Lower lobe of right lung (tissue), 2 donors: ENCODE measurements at regions not wholly inside any gene's neighbourhood (a gene's known extent, or its start where the extent isn't known, plus 50 kb on each side); places are given as distances from the start of the nearest gene placed in this dataset.

ENCODE experiments used
- ATAC-seq, 2 donors: fragments of 200-7000 bp; cut with Tn5 transposase; one replicate each; pipeline ENCODE4 v1.9.1; 2020 to 2022; ENCODE audit warnings: mild to moderate bottlenecking in 2 of 2, moderate library complexity in 2 of 2
- DNase-seq: peaks from one replicate; pipeline ENCODE4 v3.0.0-alpha.2; 2020
- H3K27ac ChIP-seq: fragments of 200-600 bp; one replicate; pipeline ENCODE4 v1.8.0; 2022
- H3K27me3 ChIP-seq: fragments of 200-600 bp; one replicate; pipeline ENCODE4 v1.8.0; 2022; ENCODE audit warnings: low read depth
- H3K36me3 ChIP-seq: fragments of 200-600 bp; one replicate; pipeline ENCODE4 v1.8.0; 2022; ENCODE audit warnings: mild to moderate bottlenecking
- H3K4me1 ChIP-seq: fragments of 200-600 bp; one replicate; pipeline ENCODE4 v1.8.0; 2022
- H3K4me3 ChIP-seq: fragments of 200-600 bp; one replicate; pipeline ENCODE4 v1.8.0; 2022; ENCODE audit warnings: mild to moderate bottlenecking
- H3K9me3 ChIP-seq: fragments of 200-600 bp; one replicate; pipeline ENCODE4 v1.8.0; 2022
- intact Hi-C: fragments of 100-400 bp; cut with DNase I; formaldehyde crosslinking; loops from one replicate; pipeline ENCODE4 v1.11.0; 2022
- TF ChIP-seq, protein P1 (sequence below): fragments of 200-600 bp; IDR thresholded peaks from one replicate; pipeline ENCODE4 v1.8.0; 2022; ENCODE audit warnings: antibody characterized with exemption, mild to moderate bottlenecking
- donor health status: DM: no; HTN: yes; CAD: no; lungs with severe emphysema.

DNA sequence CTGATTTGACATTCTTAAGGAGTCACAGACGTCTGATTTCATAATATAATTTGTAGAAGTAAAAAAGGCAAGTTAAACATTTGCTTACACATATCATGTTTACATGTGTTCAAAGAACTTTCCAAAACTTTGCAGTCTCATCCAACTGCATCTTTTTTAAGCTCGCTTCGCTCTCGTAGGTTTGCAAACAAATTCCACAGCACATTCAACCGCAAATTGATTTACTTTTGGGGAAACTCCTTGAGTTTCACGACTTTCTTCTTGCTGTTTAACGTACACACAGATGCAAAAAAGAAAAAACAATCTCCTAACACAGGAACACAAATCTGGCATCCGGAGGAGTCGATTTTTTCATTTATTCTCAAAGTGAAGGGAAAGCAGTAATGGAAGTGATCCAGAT is 1149.5 kb downstream of the VRK1 start:
- no peaks in the 10 kb centered on the region for H3K27me3 ChIP-seq
- ATAC-seq (no peak), DNase-seq (no peak)
- TF ChIP-seq, protein P1, sequence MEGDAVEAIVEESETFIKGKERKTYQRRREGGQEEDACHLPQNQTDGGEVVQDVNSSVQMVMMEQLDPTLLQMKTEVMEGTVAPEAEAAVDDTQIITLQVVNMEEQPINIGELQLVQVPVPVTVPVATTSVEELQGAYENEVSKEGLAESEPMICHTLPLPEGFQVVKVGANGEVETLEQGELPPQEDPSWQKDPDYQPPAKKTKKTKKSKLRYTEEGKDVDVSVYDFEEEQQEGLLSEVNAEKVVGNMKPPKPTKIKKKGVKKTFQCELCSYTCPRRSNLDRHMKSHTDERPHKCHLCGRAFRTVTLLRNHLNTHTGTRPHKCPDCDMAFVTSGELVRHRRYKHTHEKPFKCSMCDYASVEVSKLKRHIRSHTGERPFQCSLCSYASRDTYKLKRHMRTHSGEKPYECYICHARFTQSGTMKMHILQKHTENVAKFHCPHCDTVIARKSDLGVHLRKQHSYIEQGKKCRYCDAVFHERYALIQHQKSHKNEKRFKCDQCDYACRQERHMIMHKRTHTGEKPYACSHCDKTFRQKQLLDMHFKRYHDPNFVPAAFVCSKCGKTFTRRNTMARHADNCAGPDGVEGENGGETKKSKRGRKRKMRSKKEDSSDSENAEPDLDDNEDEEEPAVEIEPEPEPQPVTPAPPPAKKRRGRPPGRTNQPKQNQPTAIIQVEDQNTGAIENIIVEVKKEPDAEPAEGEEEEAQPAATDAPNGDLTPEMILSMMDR: no peak
- H3K4me3 ChIP-seq: no peak overlapping the region
- no peaks in the 10 kb centered on the region for H3K36me3 ChIP-seq
- H3K4me1 ChIP-seq: no peaks in the 10 kb centered on the region
- no peaks in the 10 kb centered on the region for H3K9me3 ChIP-seq
- H3K27ac ChIP-seq: no peak overlapping the region
- intact Hi-C loops: no loop called here

DNA sequence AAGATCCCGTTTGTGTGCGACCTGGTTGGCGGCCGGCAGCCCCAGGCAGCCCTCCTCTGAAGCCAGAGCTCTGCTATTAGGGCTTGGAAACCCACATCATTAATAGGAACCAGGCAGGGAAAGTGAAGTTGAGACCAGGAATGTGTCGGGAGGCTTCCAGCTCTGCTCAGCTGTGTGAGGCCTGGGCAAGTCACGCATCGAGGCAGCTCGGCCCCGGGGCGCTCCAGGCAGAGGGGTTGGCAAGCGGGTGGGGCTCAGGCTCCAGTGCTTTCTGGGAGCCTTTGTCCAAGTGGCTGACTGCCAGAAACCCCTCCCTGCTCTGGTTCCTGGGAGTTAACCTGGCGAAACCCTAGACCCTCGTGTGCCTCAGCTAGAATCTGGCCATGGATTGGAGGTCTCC is 1151.7 kb downstream of the VRK1 start:
- Histone ChIP-seq H3K36me3 (no peaks in the 10 kb centered on the region), H3K27me3 (no peaks in the 10 kb centered on the region), H3K9me3 (no peaks in the 10 kb centered on the region), H3K27ac (no peak overlapping the region), H3K4me3 (no peak overlapping the region), H3K4me1 (no peaks in the 10 kb centered on the region)
- DNase-seq (no peak), ATAC-seq (no peak)
- TF ChIP-seq, protein P1: no peak
- intact Hi-C loops: no loop called here

DNA sequence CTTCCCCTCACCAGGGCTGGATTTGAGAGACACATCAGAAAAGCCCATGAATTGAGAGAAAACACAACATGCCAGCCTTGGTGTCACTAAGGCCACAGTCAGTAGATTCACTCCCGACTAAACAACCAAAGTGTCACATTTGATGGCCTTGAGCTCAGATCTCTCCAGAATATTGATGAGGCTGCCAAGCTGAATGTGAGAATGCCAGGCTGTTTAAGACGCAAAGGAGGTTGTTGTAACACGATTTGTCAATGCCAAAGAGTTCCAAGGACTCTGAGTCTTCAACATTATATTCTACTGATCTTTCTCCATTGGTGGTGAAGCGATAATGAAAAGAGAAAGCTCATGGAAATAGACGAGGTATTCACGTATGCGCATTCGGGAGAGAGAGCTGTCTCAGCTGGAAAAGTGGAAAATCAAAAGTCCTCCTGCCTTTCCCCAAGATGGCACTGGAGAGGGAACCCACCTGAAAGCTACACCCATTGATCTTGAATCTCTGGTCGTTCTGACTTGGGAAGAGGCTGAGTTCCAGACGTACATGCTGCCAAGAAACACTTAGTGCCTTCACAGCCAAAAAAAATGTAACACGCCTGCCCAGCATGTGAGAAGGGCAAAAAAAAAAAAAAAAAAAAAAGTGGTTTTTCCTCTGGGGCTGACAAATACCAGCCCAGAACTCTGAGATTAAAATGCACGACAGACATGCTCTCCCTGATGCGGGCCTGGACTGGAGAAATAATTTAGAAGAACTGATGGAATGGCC is 1159.6 kb downstream of the VRK1 start:
- Histone ChIP-seq H3K4me1 (no peaks in the 10 kb centered on the region), H3K27ac (no peak overlapping the region), H3K27me3 (no peaks in the 10 kb centered on the region), H3K36me3 (no peaks in the 10 kb centered on the region), H3K4me3 (no peak overlapping the region), H3K9me3 (no peaks in the 10 kb centered on the region)
- no peak for DNase-seq
- intact Hi-C loops: no loop called here
- ATAC-seq: no peak
- TF ChIP-seq, protein P1: no peak

DNA sequence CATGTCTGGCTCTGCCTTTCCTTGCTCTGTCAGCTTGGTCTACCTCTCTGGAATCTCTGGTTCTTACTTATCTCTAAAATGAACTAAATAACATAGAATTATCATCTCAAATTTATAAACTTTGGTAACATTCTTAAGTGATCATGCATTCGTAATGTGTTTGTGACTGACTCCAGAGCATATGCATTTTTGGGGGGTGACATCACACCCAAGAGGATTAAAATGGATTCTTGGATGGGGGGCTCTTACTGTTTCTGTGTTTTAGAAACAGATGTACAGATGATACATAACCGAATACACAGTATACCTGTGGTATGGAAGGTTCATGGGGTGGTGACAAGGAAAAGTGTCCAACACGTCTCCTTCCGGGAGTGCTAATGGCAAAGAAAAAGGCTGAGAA is 1162.1 kb downstream of the VRK1 start:
- Histone ChIP-seq H3K4me3 (no peak overlapping the region), H3K27me3 (no peaks in the 10 kb centered on the region), H3K27ac (no peak overlapping the region), H3K36me3 (no peaks in the 10 kb centered on the region), H3K4me1 (no peaks in the 10 kb centered on the region), H3K9me3 (no peaks in the 10 kb centered on the region)
- no peak for ATAC-seq
- TF ChIP-seq, protein P1: no peak
- no peak for DNase-seq
- intact Hi-C loops: no loop called here

DNA sequence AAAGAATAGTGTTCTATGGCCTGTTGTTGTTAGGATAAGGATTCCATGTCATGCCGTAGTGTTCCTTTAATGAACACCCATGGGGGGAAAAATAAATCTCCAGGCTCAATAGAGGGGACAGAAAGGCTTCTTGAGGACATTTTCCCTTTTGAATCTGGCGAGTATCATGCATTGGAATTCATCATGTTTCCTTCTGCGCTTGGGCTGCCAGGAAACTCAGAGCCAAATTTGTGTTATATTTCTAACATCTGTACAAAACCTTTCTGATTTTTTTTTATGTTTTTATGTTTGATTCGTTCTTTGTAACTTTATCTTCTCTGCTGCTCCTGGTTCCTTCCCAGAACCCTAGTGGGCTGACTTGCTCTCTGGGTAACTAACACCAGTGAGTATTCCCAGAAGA is 1163.3 kb downstream of the VRK1 start:
- Histone ChIP-seq H3K4me1 (no peaks in the 10 kb centered on the region), H3K9me3 (no peaks in the 10 kb centered on the region), H3K27me3 (no peaks in the 10 kb centered on the region), H3K4me3 (no peak overlapping the region), H3K36me3 (peaks cover under 1% of the 10 kb centered on the region), H3K27ac (no peak overlapping the region)
- DNase-seq: no peak
- TF ChIP-seq, protein P1: no peak
- ATAC-seq: no peak
- intact Hi-C loops: no loop called here
